ENCODE measurements at regions not wholly inside any gene's neighbourhood (a gene's known extent, or its start where the extent isn't known, plus 50 kb on each side); places are given as distances from the start of the nearest gene placed in this dataset.

DNA sequence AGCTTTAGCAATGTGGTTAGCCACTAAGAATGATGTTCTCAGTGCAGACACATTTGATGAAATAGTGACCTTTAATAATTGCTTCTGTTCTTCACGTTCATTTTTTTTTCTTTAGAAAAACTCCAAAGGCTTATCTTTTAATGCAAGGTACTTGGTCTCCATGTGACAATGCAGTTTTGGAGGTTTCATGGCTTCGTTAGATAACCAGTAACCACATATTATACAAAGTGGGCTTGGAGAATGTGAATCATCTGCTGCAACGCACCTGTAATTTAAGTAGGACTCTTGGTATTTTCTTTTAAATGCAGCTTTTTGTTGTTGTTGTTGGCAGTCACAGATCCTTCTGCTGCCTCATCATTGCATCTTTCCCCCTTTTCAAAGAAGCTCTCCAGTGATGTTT is 1606.3 kb downstream of the SUCLG1 start:
- H3K27me3 Mint-ChIP-seq: no peaks in the 10 kb centered on the region
- H3K27ac Mint-ChIP-seq: no peak overlapping the region
- no peak for DNase-seq
- peaks cover 2% of the 10 kb centered on the region for H3K9me3 Mint-ChIP-seq
- CTCF ChIA-PET: no interaction called here
- no peaks in the 10 kb centered on the region for H3K36me3 Mint-ChIP-seq
- no peak overlapping the region for H3K4me3 Mint-ChIP-seq
- H3K4me1 Mint-ChIP-seq: no peaks in the 10 kb centered on the region

DNA sequence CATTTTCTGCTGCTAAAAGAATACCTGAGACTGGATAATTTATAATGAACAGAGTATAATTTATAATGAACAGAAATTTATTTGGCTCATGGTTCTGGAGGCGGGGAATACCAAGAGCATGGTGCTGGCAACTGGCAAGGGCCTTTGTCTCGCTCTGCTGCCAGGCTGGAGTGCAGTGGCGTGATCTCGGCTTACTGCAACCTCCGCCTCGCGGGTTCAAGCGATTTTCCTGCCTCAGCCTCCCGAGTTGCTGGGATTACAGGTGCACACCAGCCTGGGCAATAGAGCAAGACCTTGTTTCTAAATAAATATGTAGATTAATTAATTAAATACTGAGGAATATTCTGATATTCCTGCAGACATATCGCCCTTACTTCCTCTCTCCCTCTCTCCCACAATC is 1610.8 kb downstream of the SUCLG1 start:
- CTCF ChIA-PET: no interaction called here
- Mint-ChIP-seq H3K4me1 (no peaks in the 10 kb centered on the region), H3K4me3 (no peak overlapping the region), H3K9me3 (no peaks in the 10 kb centered on the region), H3K27me3 (no peaks in the 10 kb centered on the region), H3K27ac (no peak overlapping the region), H3K36me3 (no peaks in the 10 kb centered on the region)
- DNase-seq: no peak

DNA sequence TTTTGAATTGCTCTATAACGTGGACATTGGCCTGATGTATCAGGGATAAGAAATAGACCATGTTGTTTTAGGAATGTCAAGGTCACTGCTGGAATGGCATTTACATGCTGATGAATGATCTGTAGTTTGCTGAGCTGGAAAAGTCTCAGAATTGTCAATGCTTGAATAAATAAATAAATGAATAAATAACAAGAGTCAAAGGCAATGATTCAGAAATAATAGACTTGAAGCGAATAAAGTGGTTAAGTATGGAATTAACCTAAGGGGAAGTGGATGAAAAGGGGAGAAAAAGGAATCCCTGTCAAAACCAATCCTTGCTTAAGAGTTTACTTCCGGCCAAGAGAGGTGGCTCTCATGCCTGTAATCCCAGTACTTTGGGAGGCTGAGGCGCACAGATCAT is 1620.0 kb downstream of the SUCLG1 start:
- H3K27ac Mint-ChIP-seq: no peak overlapping the region
- no peaks in the 10 kb centered on the region for H3K27me3 Mint-ChIP-seq
- CTCF ChIA-PET: no interaction called here
- no peak for DNase-seq
- H3K9me3 Mint-ChIP-seq: no peaks in the 10 kb centered on the region
- H3K4me3 Mint-ChIP-seq: no peak overlapping the region
- no peaks in the 10 kb centered on the region for H3K36me3 Mint-ChIP-seq
- no peaks in the 10 kb centered on the region for H3K4me1 Mint-ChIP-seq

DNA sequence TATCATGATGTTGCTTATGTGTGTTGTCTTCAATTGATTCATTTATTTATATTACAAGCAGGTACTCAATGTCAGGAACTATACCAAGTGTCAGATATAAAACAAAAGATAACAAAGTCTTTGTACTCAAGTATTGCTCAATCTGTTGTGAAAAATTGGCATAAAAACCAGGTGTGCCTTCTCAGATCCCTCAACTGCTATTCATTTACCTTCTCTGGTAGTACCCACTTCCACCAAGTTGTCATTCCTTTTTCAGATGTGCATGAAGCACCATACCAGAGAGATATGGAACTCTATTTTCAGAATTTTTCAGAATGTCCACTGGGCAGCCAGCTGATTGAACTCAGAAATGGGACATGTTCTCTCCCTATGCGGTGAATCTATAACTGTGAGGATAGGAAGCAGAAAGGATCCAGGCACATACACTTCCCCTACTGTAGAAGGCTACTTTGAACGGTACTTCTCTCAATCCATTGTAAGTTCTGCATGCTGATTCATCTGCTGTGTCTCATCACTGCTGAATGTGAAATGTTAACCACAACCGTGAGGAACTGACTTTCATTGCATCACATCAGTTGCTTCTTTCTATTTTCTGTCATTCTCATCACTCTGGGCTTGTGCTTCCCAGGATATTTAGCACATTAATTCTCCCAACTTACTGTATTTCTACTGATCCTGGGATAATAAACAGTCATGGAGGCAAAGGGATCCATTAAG is 1621.3 kb downstream of the SUCLG1 start:
- CTCF ChIA-PET: no interaction called here

DNA sequence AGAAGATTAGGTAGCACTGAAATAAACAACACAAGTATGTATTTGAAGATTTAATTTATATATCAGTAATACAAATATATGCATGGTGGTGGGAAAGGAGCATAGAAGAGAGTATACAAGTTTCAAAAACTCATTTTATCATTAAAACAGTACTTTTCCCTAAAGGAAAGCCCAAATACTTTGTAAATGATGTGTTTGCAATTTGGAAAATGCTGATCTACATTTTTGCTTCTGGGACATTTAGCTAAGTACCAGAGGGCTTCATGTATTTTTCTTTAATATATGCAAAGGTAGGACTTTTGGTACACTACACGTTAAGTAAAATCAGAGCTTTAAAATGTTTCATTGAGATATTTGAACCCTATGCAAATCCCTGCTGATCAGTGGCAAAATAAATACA is 1624.2 kb downstream of the SUCLG1 start:
- no peaks in the 10 kb centered on the region for H3K27me3 Mint-ChIP-seq
- no peaks in the 10 kb centered on the region for H3K9me3 Mint-ChIP-seq
- CTCF ChIA-PET: no interaction called here
- no peaks in the 10 kb centered on the region for H3K36me3 Mint-ChIP-seq
- DNase-seq: no peak
- H3K4me3 Mint-ChIP-seq: no peak overlapping the region
- H3K4me1 Mint-ChIP-seq: no peaks in the 10 kb centered on the region
- H3K27ac Mint-ChIP-seq: no peak overlapping the region

More for the DNA sequence above, 1621.3 kb downstream of the SUCLG1 start:
- no peaks in the 10 kb centered on the region for H3K9me3 Mint-ChIP-seq
- no peaks in the 10 kb centered on the region for H3K4me1 Mint-ChIP-seq
- H3K27me3 Mint-ChIP-seq: no peaks in the 10 kb centered on the region
- no peak overlapping the region for H3K27ac Mint-ChIP-seq
- no peak for DNase-seq
- H3K4me3 Mint-ChIP-seq: no peak overlapping the region
- H3K36me3 Mint-ChIP-seq: no peaks in the 10 kb centered on the region

DNA sequence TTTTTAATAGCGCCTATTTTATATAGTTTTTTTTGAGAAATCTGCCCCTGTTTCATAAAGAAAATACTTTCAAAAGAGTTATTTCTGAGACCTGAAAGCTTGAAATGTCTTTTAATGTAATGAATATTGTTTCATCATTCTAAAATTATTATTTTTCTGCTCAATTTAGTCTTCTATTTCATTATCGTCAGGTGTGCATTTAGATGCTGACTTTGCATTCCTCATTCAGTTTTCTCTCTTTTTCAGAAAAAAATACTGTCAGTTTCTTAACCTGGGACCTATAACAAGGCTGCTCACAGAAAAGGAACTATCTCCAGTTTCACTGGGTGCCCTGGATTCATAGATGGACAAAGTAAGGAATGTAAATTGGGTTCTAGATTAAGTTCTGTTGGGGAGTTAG is 1631.7 kb downstream of the SUCLG1 start:
- Mint-ChIP-seq H3K9me3 (peaks cover 4% of the 10 kb centered on the region), H3K4me1 (no peaks in the 10 kb centered on the region), H3K27me3 (no peaks in the 10 kb centered on the region), H3K27ac (no peak overlapping the region), H3K4me3 (no peak overlapping the region), H3K36me3 (no peaks in the 10 kb centered on the region)
- CTCF ChIA-PET: no interaction called here
- DNase-seq: no peak

DNA sequence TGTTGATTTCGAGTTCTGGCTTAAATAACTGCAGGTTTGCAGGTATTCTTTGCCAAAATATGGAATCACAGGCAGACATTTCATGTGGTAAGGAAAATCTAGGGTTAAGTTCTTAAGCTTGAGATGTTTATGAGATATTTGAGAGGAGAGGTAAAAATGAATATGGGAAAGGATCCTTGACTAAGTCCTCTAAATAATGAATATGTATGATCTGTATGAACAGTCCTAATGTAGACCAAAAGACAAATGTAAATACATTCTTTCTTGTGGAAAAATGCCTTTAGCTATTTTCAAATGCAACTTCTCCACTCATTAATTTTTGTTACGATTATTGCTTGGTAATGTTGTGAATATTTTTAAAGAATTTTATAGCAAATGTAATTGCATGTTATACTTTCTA is 1632.6 kb downstream of the SUCLG1 start:
- H3K36me3 Mint-ChIP-seq: no peaks in the 10 kb centered on the region
- H3K9me3 Mint-ChIP-seq: peaks cover 4% of the 10 kb centered on the region
- DNase-seq: no peak
- no peak overlapping the region for H3K27ac Mint-ChIP-seq
- CTCF ChIA-PET: no interaction called here
- H3K27me3 Mint-ChIP-seq: no peaks in the 10 kb centered on the region
- H3K4me3 Mint-ChIP-seq: no peak overlapping the region
- no peaks in the 10 kb centered on the region for H3K4me1 Mint-ChIP-seq

DNA sequence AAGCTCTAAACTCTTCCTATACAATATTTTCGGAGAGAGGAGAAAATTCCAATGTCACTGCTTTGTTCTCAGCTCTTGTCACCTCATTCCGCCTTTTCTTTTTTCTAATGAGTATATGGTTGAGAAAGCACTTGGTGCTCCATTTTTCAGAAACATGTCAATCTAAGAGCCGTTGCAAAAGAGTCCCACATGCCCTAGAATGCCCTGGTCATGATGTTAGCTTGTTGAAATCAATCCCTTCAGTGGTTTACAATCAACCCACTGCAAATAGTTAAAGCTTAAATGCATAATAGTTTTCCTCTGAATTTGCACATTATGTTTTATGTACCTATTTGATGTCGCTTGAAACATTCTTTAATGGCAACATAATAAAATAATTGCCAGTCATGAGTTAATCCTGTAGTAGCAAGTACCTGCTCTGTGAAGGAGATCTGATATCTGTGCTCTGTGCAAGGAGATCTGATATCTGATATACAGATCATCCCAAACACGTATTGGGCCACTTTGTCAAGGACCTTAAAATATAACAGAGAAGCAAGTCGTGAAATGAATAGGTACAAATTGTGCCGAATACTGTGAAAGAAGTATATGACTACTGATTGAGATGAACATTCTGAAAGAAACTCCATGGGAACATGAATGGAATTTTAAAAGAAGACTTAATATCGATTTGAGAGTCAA is 1633.5 kb downstream of the SUCLG1 start:
- no peaks in the 10 kb centered on the region for H3K36me3 Mint-ChIP-seq
- H3K9me3 Mint-ChIP-seq: peaks cover 4% of the 10 kb centered on the region
- no peaks in the 10 kb centered on the region for H3K4me1 Mint-ChIP-seq
- DNase-seq: no peak
- CTCF ChIA-PET: no interaction called here
- H3K27ac Mint-ChIP-seq: no peak overlapping the region
- no peaks in the 10 kb centered on the region for H3K27me3 Mint-ChIP-seq
- no peak overlapping the region for H3K4me3 Mint-ChIP-seq

DNA sequence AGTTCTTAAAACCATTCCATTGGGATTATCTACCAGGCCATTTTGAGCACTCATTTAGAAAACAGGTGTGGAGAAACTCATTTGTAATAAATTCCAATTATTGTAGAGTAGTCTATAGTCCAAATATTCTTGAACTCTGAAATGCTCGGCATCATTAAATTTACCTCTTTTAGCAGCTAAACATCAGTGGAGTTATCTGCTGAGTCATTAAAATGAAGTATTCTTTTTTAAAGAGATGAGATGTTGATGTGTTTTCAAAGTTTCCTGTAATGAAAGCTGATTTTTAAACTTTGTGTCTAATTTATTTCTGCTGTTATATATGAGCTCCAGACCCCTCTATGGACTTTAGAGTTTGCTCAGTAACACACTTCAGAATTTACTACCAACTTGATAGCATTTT is 1635.2 kb downstream of the SUCLG1 start:
- Mint-ChIP-seq H3K9me3 (peaks cover 4% of the 10 kb centered on the region), H3K36me3 (no peaks in the 10 kb centered on the region), H3K27me3 (no peaks in the 10 kb centered on the region), H3K27ac (no peak overlapping the region), H3K4me1 (no peaks in the 10 kb centered on the region), H3K4me3 (no peak overlapping the region)
- CTCF ChIA-PET: no interaction called here
- no peak for DNase-seq

DNA sequence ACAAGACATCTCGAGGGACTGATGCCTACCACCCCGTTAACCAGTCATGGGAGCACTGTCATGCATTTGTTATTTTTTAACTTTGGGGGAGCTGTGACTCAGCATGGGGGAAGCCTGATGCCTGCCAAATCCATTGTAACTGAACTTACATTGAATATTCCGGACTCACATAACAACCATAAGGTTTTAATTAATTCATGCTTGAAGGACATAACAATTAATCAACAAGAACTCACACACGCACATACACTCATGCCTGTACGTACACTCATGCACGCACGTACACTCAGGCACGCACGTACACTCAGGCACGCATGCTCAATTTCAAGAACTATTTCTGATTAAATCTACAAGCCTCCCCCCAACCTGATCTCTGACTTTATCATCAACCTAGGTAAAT is 1639.1 kb downstream of the SUCLG1 start:
- H3K27ac Mint-ChIP-seq: no peak overlapping the region
- no peak overlapping the region for H3K4me3 Mint-ChIP-seq
- H3K36me3 Mint-ChIP-seq: no peaks in the 10 kb centered on the region
- no peaks in the 10 kb centered on the region for H3K27me3 Mint-ChIP-seq
- H3K4me1 Mint-ChIP-seq: no peaks in the 10 kb centered on the region
- CTCF ChIA-PET: no interaction called here
- DNase-seq: no peak
- H3K9me3 Mint-ChIP-seq: peaks cover 3% of the 10 kb centered on the region

DNA sequence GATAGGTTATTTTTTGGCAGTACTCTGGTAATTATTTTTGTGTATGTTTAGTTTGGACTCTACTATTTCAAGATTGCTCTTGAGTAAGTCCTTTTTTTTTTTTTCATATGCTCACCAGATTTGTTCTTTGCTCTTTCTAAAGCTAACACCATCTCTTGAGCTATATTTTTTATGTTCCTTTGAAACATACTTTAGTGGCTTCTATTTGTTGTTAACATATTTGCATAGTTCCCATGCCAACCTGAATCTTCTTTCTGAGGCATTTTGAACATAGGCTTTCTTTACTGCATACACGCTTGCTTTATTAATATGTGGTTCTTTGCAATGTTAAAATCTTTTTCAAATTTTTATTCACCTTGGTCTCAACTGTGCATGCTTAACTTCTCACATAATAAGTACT is 1644.9 kb downstream of the SUCLG1 start:
- H3K36me3 Mint-ChIP-seq: no peaks in the 10 kb centered on the region
- H3K9me3 Mint-ChIP-seq: no peaks in the 10 kb centered on the region
- H3K27me3 Mint-ChIP-seq: no peaks in the 10 kb centered on the region
- H3K4me3 Mint-ChIP-seq: no peak overlapping the region
- no peak for DNase-seq
- CTCF ChIA-PET: no interaction called here
- H3K4me1 Mint-ChIP-seq: no peaks in the 10 kb centered on the region
- H3K27ac Mint-ChIP-seq: no peak overlapping the region

DNA sequence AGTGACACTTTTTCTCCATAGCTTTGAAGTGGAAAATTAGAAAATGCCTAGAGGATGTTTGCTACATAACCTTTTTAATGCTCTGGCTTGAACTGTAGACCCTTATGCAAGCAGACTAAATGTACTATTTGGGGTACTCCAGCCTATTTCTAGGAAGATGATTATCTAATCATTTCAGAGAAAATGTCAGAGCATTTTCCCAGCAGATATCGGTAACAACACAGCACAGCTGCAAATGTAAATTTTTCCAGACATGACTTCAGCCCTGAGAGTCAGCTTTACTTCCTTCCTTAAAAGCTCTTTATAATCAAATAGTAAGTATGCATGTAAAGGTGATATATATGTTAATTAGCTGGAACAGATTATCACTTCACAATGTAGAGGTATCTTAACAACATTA is 1647.1 kb downstream of the SUCLG1 start:
- Mint-ChIP-seq H3K27ac (no peak overlapping the region), H3K36me3 (no peaks in the 10 kb centered on the region), H3K4me3 (no peak overlapping the region), H3K27me3 (no peaks in the 10 kb centered on the region), H3K4me1 (no peaks in the 10 kb centered on the region), H3K9me3 (no peaks in the 10 kb centered on the region)
- CTCF ChIA-PET: no interaction called here
- no peak for DNase-seq

DNA sequence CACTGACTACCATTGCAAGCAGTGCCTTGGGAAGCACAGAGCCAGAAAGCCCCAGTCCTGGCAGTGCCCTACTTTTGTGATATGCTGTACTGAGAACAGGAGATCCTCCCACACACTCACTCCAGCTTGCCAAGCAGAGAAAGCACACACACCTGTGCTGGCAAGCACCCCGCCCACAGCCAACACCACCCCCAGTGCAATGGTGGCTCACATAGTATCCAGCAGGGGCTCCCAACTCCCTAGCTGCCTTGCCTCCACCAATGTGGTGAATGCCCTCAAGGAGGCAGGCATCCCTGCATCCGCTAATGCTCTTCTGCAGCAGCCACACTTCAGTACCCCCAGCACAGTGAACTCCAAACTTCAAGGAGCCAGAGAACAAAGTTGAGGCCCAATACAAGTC is 1655.8 kb downstream of the SUCLG1 start:
- Mint-ChIP-seq H3K27ac (no peak overlapping the region), H3K4me1 (no peaks in the 10 kb centered on the region), H3K9me3 (peaks cover 28% of the 10 kb centered on the region), H3K27me3 (no peaks in the 10 kb centered on the region), H3K36me3 (no peaks in the 10 kb centered on the region), H3K4me3 (no peak overlapping the region)
- DNase-seq: no peak
- CTCF ChIA-PET: no interaction called here

DNA sequence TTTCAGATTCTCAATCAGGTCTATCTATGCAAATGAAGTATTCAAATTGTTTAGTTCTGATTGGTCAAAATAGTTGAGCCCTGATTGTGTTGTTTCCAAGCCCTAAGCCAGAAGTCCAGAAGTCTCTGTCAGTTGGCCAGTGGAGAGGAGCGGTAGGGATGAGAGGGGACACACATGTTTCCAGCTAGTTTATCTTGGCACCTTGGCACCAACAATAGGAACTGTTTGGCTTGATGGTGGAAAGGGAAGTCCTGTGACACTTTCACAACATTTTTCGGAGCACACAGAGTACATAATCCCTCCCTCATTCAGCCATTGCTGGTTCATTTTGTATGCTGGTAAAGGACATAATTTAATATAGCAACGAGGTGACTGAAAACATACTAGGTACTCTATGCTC is 1661.6 kb downstream of the SUCLG1 start:
- H3K27ac Mint-ChIP-seq: no peak overlapping the region
- H3K4me1 Mint-ChIP-seq: no peaks in the 10 kb centered on the region
- no peaks in the 10 kb centered on the region for H3K36me3 Mint-ChIP-seq
- no peaks in the 10 kb centered on the region for H3K9me3 Mint-ChIP-seq
- no peaks in the 10 kb centered on the region for H3K27me3 Mint-ChIP-seq
- DNase-seq: no peak
- H3K4me3 Mint-ChIP-seq: no peak overlapping the region
- CTCF ChIA-PET: no interaction called here

DNA sequence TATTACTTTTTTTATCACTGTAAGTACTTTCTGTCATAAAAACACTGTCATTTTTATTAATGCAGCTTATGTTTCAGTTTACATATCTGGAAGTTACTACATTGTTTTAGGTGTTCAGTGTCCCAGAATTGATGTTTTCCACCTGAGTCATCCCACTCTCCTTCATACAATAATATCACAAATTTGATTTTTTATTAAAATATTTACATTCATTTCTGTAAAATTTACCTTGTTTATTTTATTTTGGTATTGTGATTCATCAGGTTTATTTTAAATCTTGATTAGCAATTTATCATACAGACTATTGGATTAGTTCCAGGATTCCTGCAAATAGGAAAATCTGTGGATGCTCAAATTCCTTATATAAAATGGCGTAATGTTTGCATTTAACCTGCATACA is 1662.9 kb downstream of the SUCLG1 start:
- H3K4me1 Mint-ChIP-seq: no peaks in the 10 kb centered on the region
- H3K27me3 Mint-ChIP-seq: no peaks in the 10 kb centered on the region
- no peaks in the 10 kb centered on the region for H3K9me3 Mint-ChIP-seq
- CTCF ChIA-PET: no interaction called here
- H3K4me3 Mint-ChIP-seq: no peak overlapping the region
- H3K27ac Mint-ChIP-seq: no peak overlapping the region
- no peaks in the 10 kb centered on the region for H3K36me3 Mint-ChIP-seq
- no peak for DNase-seq
